Body of pancreas (tissue), 4 donors: ENCODE measurements at regions not wholly inside any gene's neighbourhood (a gene's known extent, or its start where the extent isn't known, plus 50 kb on each side); places are given as distances from the start of the nearest gene placed in this dataset.
"Not testable (repeated sequence)": the region's sequence is repeated elsewhere in the genome, so short reads cannot be mapped to it uniquely, and the experiment has no call there.

Experiments
- ATAC-seq: fragments of 150-250 bp; one replicate; pipeline ENCODE4 v1.9.1; 2016
- DNase-seq, 4 donors: peaks; one replicate each; pipeline ENCODE4 v3.0.0-alpha.2; 2019
- H3K27ac ChIP-seq, 4 donors: fragments of 200-600 bp; sonication (generic); 1 replicate in 3 of 4; 2 replicates in 1 of 4; pipeline versions ENCODE4 v1.5.1 to v1.6.1; 2016 to 2019; ENCODE audit warnings: mild to moderate bottlenecking in 1 of 4, mixed read lengths in 1 of 4, moderate library complexity in 1 of 4
- H3K27me3 ChIP-seq, 2 donors: fragments of 200-600 bp; sonication (generic); one replicate each; pipeline ENCODE4 v1.6.0; 2016; ENCODE audit warnings: mild to moderate bottlenecking in 1 of 2
- H3K36me3 ChIP-seq, 2 donors: fragments of 200-600 bp; sonication (generic); replicated peaks in 1 of 2; 2 replicates each; pipeline ENCODE4 v1.5.1; 2016; ENCODE audit warnings: low read depth in 2 of 2; ENCODE audit not compliant: insufficient read depth in 1 of 2
- H3K4me1 ChIP-seq: fragments of 200-600 bp; sonication (generic); one replicate; pipeline ENCODE4 v1.6.0; 2016
- H3K4me3 ChIP-seq, 2 donors: fragments of 200-600 bp; sonication (generic); 1 replicate in 1 of 2; 2 replicates in 1 of 2; pipeline ENCODE4 v1.5.1; 2016 to 2019
- H3K9me3 ChIP-seq, 3 donors: fragments of 200-600 bp; sonication (generic); 1 replicate in 2 of 3; 2 replicates in 1 of 3; pipeline ENCODE4 v1.5.1; 2016
- CTCF ChIP-seq, 7 experiments: fragments of 450-650 bp in 4 of 7; fragments of 200-600 bp in 3 of 7; sonication (generic) in 3 of 7; IDR thresholded peaks; one replicate each; pipeline ENCODE4 v1.5.1; 2016 to 2019; ENCODE audit warnings: antibody characterized with exemption in 7 of 7
- POLR2A ChIP-seq, 3 donors: fragments of 450-650 bp; IDR thresholded peaks; one replicate each; pipeline ENCODE4 v1.6.1; 2016; ENCODE audit warnings: antibody characterized with exemption in 3 of 3, mild to moderate bottlenecking in 2 of 3
- WGBS, 2 donors: methylation state at CpG; one replicate each; pipeline ENCODE4 v1.1.5; 2017; 5-methylcytosine and 5-hydroxymethylcytosine counted together
- intact Hi-C: fragments of 100-400 bp; cut with DNase I; formaldehyde crosslinking; loops from one replicate; pipeline ENCODE4 v1.15.1; 2023

DNA sequence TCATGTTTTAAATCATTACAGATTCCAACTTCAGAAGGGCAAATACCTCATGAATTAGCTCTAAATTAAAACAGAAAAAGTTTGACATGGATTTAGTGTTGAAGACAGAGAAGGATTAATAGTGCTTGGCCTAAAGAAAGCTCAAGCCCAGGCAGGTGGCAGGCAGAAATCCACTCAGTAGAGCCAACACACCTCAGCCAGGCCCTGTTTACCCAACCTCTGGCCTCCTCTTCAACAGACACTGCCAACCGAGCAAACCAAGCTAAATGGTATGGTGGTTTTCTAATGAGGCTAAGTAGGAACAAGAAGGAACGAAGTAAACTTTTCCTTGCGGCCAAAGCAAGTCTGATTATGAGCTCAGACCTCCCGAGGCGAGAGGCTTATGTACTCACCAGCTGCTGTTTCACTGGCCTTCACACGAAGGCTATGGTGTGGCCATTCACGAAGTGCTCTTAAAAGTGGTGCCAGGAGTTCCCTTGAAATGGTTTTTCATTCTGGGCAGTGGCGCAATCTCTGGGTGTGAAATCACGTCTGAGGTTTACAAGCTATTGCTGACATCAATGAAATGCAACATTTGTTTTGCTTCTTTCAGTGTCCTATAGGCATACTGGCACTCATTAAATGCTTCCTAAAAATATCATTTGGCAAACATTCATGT lies 124.1 kb upstream of the LGR5 start:
- Histone ChIP-seq H3K36me3 (no peaks in the 10 kb centered on the region), H3K27me3 (no peaks in the 10 kb centered on the region), H3K9me3 (peaks cover 0 to 6% (median 0%) of the 10 kb centered on the region in 3 donors), H3K4me3 (no peak overlapping the region), H3K27ac (no peak overlapping the region), H3K4me1 (no peaks in the 10 kb centered on the region)
- intact Hi-C loops = no loop called here
- DNase-seq = no peak
- ATAC-seq = no peak
- TF ChIP-seq POLR2A (IDR thresholded peaks at IDR 0.05) = no peak
- no peak for TF ChIP-seq CTCF (IDR thresholded peaks at IDR 0.05)
- 62 to 70% methylated on average over 9 of the region's 9 CpGs for WGBS, 2 donors

DNA sequence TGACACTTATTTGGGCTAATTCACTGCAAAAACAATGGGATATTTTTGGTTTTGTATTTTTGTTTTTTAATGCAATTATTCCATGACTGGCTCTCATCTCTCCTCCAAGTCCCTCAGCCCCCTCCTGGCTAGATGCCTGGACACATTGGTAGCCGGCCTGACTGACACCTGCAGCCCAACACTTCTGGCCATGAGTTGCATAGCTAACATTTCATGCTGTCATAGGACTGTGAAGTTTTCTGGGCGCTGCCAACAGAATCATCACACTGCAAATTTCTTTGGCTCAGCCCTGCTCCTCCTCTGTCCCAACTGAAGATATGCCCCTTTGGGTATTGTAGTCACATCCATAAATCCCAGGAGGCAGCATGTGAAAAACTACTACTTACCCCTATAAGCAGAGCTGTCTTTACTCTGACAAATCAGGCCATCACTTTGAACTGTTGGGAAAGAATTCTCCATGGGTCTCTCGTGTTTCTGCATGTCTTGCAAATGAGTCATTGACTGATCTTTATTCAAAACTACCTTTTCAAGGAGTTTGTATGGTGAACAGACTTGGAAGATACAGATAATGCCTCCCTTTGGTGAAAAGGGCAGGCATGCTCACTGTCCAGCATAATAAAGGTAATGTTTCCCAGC lies 126.7 kb upstream of the LGR5 start:
- Histone ChIP-seq H3K27ac (no peak overlapping the region), H3K36me3 (no peaks in the 10 kb centered on the region), H3K4me3 (no peak overlapping the region), H3K27me3 (no peaks in the 10 kb centered on the region), H3K9me3 (peaks cover 0 to 5% (median 0%) of the 10 kb centered on the region in 3 donors), H3K4me1 (no peaks in the 10 kb centered on the region)
- TF ChIP-seq POLR2A (IDR thresholded peaks at IDR 0.05) (no peak), CTCF (IDR thresholded peaks at IDR 0.05) (no peak)
- DNase-seq (no peak), ATAC-seq (no peak)
- intact Hi-C loops = no loop called here
- WGBS, 2 donors = 46 to 50% methylated on average over 3 of the region's 3 CpGs

DNA sequence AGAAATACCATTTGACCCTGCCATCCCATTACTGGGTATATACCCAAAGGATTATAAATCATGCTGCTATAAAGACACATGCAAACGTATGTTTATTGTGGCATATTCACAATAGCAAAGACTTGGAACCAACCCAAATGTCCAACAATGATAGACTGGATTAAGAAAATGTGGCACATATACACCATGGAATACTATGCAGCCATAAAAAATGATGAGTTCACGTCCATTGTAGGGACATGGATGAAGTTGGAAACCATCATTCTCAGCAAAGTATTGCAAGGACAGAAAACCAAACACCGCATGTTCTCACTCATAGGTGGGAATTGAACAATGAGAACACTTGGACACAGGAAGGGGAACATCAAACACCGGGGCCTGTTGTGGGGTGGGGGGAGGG lies 128.0 kb upstream of the LGR5 start:
- H3K27me3 ChIP-seq, H3K27ac ChIP-seq, H3K9me3 ChIP-seq, ATAC-seq, intact Hi-C loops, H3K4me1 ChIP-seq, H3K4me3 ChIP-seq, H3K36me3 ChIP-seq, DNase-seq: not testable (repeated sequence)
- 78 to 85% methylated on average over 4 of the region's 4 CpGs for WGBS, 2 donors

DNA sequence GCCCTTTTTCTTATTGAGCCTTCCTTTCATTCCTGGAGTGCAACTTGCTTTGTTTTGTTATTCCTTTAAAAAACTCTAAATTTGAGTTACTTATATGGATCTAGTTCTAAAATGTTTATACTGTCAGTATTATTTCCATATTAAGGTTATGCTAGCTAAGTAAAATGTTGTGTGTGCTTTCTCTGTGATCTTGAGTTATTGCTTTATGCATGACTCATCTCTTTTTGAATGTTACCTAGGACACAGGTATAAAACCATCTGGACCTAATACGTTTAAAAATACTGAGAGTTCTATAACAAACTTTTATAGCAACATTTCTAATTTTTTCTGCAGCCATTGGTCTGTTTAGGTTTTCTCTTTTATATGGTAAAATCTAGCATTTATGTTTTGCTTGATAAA lies 132.8 kb upstream of the LGR5 start:
- DNase-seq = no peak
- intact Hi-C loops = no loop called here
- no peak overlapping the region for H3K4me3 ChIP-seq
- H3K9me3 ChIP-seq = no peaks in the 10 kb centered on the region
- 56 to 62% methylated on average over 1 of the region's 1 CpG for WGBS, 2 donors
- H3K36me3 ChIP-seq = no peaks in the 10 kb centered on the region
- no peak for ATAC-seq
- no peaks in the 10 kb centered on the region for H3K27me3 ChIP-seq
- TF ChIP-seq CTCF (IDR thresholded peaks at IDR 0.05) = no peak
- TF ChIP-seq POLR2A (IDR thresholded peaks at IDR 0.05) = no peak
- H3K4me1 ChIP-seq = no peaks in the 10 kb centered on the region
- H3K27ac ChIP-seq = no peak overlapping the region

DNA sequence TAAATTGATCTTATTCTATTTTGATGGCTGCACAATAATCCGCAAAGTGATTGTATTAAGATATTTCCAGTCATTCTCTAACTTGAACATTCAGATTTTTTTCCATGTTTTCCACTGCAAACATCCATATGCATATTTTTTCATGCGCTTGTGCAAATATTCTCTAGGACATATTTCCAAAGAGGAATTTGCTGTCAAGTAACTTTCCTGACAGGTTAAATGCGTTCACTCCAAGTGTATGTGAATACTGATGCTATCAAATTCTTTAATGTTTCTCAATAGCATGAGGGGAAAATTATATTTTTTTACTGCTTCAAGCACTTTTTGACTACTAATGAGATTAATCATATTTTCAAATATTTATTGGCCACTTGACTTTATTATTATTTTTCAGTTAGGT lies 135.3 kb upstream of the LGR5 start:
- no peak overlapping the region for H3K27ac ChIP-seq
- intact Hi-C loops = no loop called here
- no peaks in the 10 kb centered on the region for H3K27me3 ChIP-seq
- no peaks in the 10 kb centered on the region for H3K36me3 ChIP-seq
- 89 to 93% methylated on average over 3 of the region's 3 CpGs for WGBS, 2 donors
- H3K4me1 ChIP-seq = no peaks in the 10 kb centered on the region
- TF ChIP-seq POLR2A (IDR thresholded peaks at IDR 0.05) = no peak
- TF ChIP-seq CTCF (IDR thresholded peaks at IDR 0.05) = no peak
- no peaks in the 10 kb centered on the region for H3K9me3 ChIP-seq
- no peak overlapping the region for H3K4me3 ChIP-seq
- no peak for ATAC-seq
- no peak for DNase-seq
